Raji (cell line): ENCODE measurements at regions not wholly inside any gene's neighbourhood (a gene's known extent, or its start where the extent isn't known, plus 50 kb on each side); places are given as distances from the start of the nearest gene placed in this dataset.

ENCODE experiments used
- POLR2A ChIP-seq: IDR thresholded peaks from 2 replicates; pipeline ENCODE4 v1.6.1; 2011; ENCODE audit warnings: low read depth, low read length, control low read depth; ENCODE audit not compliant: insufficient read depth

- TF ChIP-seq POLR2A, result no peak
Observed at GRCh38 chr5:124514956-124515355, 231.5 kb downstream of the ZNF608 start.

DNA sequence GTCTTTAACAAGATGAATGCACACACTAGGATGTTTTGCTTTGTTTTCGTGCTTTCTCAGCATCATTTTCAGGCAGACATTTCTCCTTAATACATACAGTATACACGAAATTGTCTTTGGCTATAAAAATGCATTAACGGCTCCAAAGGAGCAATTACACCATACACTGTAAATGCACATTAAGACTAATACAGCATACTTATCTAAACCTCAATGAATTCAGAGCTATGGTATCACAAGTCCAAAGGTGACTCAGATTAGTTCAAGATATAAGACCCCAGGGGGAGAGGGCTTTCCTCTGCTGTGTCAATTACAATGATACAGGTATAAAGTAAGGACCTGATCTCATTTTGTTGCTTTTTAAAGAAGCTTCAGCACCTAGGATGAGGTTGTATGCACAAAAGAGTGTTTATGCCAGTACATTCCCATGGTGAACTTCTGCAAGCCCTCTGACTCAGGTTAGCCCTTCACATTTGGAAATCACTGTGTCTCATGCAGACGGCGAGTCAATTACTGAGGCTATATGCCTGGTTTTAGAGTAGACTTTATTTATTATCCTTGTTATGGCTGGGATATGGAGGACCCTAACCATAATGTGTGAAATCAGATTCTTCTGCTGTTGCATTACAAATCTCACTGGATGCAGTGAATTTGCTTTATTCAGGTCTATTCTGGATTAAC lies 233.3 kb downstream of the ZNF608 start:
- no peak for TF ChIP-seq POLR2A

- no peak for TF ChIP-seq POLR2A
Observed at GRCh38 chr5:124512236-124512635, 234.2 kb downstream of the ZNF608 start.

DNA sequence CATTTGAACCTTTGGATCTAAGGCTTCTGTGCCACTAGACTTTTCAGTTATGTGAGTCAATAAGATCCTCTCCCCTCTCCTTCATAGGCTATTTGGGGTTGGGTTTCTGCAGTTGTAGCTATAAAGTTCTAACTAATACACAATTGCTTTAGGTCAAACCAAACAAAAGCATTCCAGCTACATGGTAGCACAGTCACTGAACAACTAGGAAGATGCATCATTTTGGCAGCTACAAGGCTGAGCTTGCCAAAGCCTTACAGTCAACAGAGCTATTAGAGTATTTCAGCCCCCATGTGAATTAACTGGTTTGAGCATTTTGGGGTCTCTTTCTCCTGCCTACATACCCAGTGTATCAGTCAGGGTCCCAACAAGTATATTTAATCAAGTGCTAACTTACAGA lies 234.6 kb downstream of the ZNF608 start:
- TF ChIP-seq POLR2A, result no peak

DNA sequence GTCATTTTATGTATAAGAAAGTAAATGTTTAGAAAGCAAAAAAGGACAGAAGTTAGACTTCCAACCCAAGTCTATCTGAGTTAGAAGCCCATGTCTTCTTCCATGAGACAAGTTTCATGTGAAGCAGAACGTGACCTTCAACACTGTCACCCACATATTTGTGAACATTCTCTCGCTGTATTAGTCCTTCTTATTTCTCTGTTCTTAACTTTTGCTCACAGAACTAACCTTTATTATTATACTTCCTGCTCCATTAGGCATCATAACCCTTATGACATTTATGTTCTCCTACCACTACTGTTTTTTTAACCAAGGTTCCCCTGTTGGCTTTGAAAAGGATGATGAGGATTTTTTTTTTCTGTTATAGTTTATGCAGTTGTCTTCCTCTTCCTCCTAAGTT lies 238.8 kb downstream of the ZNF608 start:
- no peak for TF ChIP-seq POLR2A

DNA sequence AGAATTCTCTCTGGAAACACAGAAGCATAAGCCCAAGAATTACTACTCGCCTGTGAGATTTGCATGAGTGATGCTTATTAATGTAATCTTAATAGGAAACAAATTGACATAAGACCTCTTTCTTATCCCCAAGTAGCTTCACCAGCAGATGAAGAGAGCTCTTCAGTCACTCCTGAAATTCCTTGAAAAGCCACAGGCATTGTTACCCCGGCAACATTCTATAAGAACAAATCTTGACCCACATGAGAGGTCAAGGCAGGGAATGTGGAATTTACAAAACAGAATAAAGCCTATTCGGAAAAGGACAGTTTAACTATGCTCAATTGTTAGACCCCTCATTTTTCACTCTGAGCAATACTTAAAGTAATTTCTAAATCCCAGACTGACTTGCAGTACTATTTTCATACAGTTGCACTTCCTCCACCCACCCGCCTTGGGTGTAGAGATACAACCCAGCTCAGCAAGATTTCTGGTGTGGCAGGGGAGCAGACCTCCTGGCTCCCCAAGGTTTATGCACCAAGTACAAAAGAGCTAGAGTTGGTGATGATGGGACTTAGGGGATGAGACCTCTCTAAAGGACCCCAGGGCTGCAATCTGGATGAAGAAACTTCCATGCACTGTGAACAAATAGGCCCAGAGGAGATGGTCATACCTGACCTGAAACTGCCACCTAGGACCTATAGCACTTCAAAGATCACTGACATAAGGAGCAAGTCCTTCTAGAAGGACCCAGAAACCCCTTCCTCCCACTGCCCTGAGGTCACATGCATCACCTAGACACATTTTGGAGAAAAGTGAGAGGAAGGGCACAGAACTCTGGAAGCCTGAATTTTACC lies 242.1 kb downstream of the ZNF608 start:
- TF ChIP-seq POLR2A, result no peak

GRCh38 chr5:124502551-124502950 lies 243.9 kb downstream of the ZNF608 start:
- no peak for TF ChIP-seq POLR2A

DNA sequence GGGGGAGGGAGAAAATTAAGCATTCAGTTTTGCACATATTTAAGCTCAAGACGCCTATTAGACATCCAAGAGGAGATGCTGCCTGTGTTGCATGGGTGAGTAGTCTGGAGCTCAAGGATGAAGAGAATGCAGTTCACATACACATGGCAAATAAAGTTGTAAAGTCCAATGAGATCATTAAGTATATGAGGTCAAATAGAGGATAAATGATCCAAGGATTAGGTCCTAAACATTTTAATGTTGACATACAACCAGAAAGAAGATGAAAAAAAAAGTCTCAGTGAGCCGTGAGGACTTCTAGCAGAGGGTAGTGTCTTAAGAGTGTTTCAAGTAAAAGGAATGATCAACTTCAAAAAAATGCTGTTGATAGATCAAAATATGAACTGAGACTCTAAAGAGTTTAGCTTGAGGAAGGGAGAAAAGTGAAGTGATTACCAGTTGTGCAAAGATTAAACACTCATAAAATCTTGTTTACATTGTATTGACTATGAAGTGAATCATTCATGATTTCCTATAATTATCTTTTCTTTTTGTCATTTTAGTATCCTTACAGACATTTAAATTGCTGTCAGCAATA lies 251.8 kb downstream of the ZNF608 start:
- no peak for TF ChIP-seq POLR2A

- no peak for TF ChIP-seq POLR2A
Observed at GRCh38 chr5:124492444-124493224, 253.8 kb downstream of the ZNF608 start.

DNA sequence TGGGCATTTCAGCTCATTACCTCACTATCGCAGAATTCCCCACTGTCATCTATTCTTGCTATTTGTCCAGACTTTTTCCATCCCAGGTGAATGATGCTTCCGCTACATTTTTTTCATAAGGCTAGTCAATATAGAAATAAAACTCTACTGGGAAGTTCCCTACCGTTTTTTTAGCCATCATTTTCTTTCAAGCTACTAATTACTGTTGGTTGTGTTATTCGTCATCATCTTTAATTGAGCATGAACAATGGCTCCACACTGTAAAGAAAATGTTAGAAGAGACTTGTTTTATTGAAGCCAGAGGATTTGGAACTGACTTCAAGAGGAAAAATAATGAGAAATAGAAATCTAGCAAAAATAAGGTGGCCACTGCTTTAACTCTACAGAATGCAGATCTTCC lies 265.0 kb downstream of the ZNF608 start:
- TF ChIP-seq POLR2A, result no peak

GRCh38 chr5:124480964-124481363 lies 265.5 kb downstream of the ZNF608 start:
- TF ChIP-seq POLR2A, result no peak

DNA sequence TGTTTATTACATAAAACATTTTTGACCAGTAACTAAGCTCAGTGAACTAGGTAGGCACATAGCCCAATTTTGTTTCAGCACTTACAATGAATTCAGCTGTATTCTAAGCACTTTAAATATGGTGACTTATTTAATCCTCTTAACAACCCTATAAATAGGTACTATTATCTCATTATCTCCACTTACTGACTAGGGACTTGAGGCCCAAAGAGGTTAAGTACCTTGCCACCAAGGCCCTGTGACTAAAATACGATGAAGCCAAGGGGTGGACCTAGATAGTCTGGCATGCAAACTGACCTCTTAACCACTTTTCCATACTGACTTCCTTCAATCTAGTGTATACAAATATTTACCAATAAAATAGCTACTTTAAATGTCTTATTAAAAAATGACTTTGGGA lies 266.4 kb downstream of the ZNF608 start:
- no peak for TF ChIP-seq POLR2A

GRCh38 chr5:124478264-124478663 lies 268.2 kb downstream of the ZNF608 start:
- TF ChIP-seq POLR2A, result no peak

- no peak for TF ChIP-seq POLR2A
Observed at GRCh38 chr5:124477577-124477976, 268.9 kb downstream of the ZNF608 start.

DNA sequence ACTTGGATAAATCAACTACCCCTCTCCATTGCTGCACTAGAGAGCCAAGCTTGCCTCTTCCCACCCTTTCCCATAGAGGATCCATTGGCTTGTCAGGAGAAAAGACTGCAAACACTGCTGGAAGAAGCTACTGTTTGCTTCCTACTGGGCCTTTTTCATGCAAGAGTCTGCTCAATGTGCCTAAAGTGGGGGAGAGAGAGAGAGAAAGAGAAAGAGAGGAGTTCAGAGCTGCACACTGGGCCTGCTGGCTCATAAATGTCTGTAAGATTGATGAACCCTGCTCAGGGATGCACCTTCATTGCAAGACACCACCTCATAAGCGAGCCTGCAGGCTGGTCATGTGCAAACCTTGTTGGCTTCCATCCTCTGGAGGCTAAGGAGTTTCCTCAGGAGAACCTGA lies 269.4 kb downstream of the ZNF608 start:
- TF ChIP-seq POLR2A, result no peak
